ENCODE measurements at regions not wholly inside any gene's neighbourhood (a gene's known extent, or its start where the extent isn't known, plus 50 kb on each side); places are given as distances from the start of the nearest gene placed in this dataset.
A peak's percentile ranks its signal among the peaks of the same experiment; 100 is the strongest.

GRCh38 chr4:185890196-185890595 lies 78.2 kb upstream of the SORBS2 start:
- no peak for DNase-seq (ENCODE audit: extremely low read depth in 1 of 11, low read depth in 9 of 11, low spot score in 4 of 11)

- no peak for DNase-seq (ENCODE audit: extremely low read depth in 1 of 11, low read depth in 9 of 11, low spot score in 4 of 11)
Observed at GRCh38 chr4:185892165-185892564, 80.2 kb upstream of the SORBS2 start.

GRCh38 chr4:185893500-185893899 lies 81.5 kb upstream of the SORBS2 start:
- DNase-seq (ENCODE audit: extremely low read depth in 1 of 11, low read depth in 9 of 11, low spot score in 4 of 11), result no peak

- no peak for DNase-seq (ENCODE audit: extremely low read depth in 1 of 11, low read depth in 9 of 11, low spot score in 4 of 11)
Observed at GRCh38 chr4:185894481-185894880, 82.5 kb upstream of the SORBS2 start.

GRCh38 chr4:185895351-185895750 lies 83.4 kb upstream of the SORBS2 start:
- DNase-seq (ENCODE audit: extremely low read depth in 1 of 11, low read depth in 9 of 11, low spot score in 4 of 11), result no peak

- DNase-seq (ENCODE audit: extremely low read depth in 1 of 11, low read depth in 9 of 11, low spot score in 4 of 11), result no peak
Observed at GRCh38 chr4:185895866-185896265, 83.9 kb upstream of the SORBS2 start.

GRCh38 chr4:185896817-185897488 lies 85.0 kb upstream of the SORBS2 start:
- no peak for DNase-seq (ENCODE audit: extremely low read depth in 1 of 11, low read depth in 9 of 11, low spot score in 4 of 11)

- DNase-seq (ENCODE audit: extremely low read depth in 1 of 11, low read depth in 9 of 11, low spot score in 4 of 11), result no peak
Observed at GRCh38 chr4:185898413-185898812, 86.4 kb upstream of the SORBS2 start.

GRCh38 chr4:185899833-185900232 lies 87.8 kb upstream of the SORBS2 start:
- DNase-seq (ENCODE audit: extremely low read depth in 1 of 11, low read depth in 9 of 11, low spot score in 4 of 11), result no peak

- no peak for DNase-seq (ENCODE audit: extremely low read depth in 1 of 11, low read depth in 9 of 11, low spot score in 4 of 11)
Observed at GRCh38 chr4:185902654-185903053, 90.7 kb upstream of the SORBS2 start.

GRCh38 chr4:185903205-185903604 lies 91.2 kb upstream of the SORBS2 start:
- no peak for DNase-seq (ENCODE audit: extremely low read depth in 1 of 11, low read depth in 9 of 11, low spot score in 4 of 11)

GRCh38 chr4:185904381-185904780 lies 92.4 kb upstream of the SORBS2 start:
- no peak for DNase-seq (ENCODE audit: extremely low read depth in 1 of 11, low read depth in 9 of 11, low spot score in 4 of 11)

- DNase-seq (ENCODE audit: extremely low read depth in 1 of 11, low read depth in 9 of 11, low spot score in 4 of 11), result no peak
Observed at GRCh38 chr4:185909972-185910371, 98.0 kb upstream of the SORBS2 start.

- no peak for DNase-seq (ENCODE audit: extremely low read depth in 1 of 11, low read depth in 9 of 11, low spot score in 4 of 11)
Observed at GRCh38 chr4:185911556-185912064, 99.6 kb upstream of the SORBS2 start.

GRCh38 chr4:185912779-185913178 lies 100.8 kb upstream of the SORBS2 start:
- no peak for DNase-seq (ENCODE audit: extremely low read depth in 1 of 11, low read depth in 9 of 11, low spot score in 4 of 11)

GRCh38 chr4:185914583-185915199 lies 102.7 kb upstream of the SORBS2 start:
- DNase-seq (ENCODE audit: extremely low read depth in 1 of 11, low read depth in 9 of 11, low spot score in 4 of 11), result peak in 10 of 11 donors; percentile 10 to 60 (median 44)

GRCh38 chr4:185915271-185915670 lies 103.3 kb upstream of the SORBS2 start:
- DNase-seq (ENCODE audit: extremely low read depth in 1 of 11, low read depth in 9 of 11, low spot score in 4 of 11), result no peak

- DNase-seq (ENCODE audit: extremely low read depth in 1 of 11, low read depth in 9 of 11, low spot score in 4 of 11), result no peak
Observed at GRCh38 chr4:185915817-185916216, 103.8 kb upstream of the SORBS2 start.

GRCh38 chr4:185916231-185916630 lies 104.2 kb upstream of the SORBS2 start:
- DNase-seq (ENCODE audit: extremely low read depth in 1 of 11, low read depth in 9 of 11, low spot score in 4 of 11), result no peak

GRCh38 chr4:185916683-185917082 lies 104.7 kb upstream of the SORBS2 start:
- DNase-seq (ENCODE audit: extremely low read depth in 1 of 11, low read depth in 9 of 11, low spot score in 4 of 11), result no peak

- no peak for DNase-seq (ENCODE audit: extremely low read depth in 1 of 11, low read depth in 9 of 11, low spot score in 4 of 11)
Observed at GRCh38 chr4:185919107-185919506, 107.1 kb upstream of the SORBS2 start.

Measured in renal cortex interstitium (tissue), 11 donors.